Esophagus muscularis mucosa (tissue), 4 donors: ENCODE measurements at regions not wholly inside any gene's neighbourhood (a gene's known extent, or its start where the extent isn't known, plus 50 kb on each side); places are given as distances from the start of the nearest gene placed in this dataset.
"Not testable (repeated sequence)": the region's sequence is repeated elsewhere in the genome, so short reads cannot be mapped to it uniquely, and the experiment has no call there.

ENCODE experiments used
- DNase-seq: peaks from one replicate; pipeline ENCODE4 v3.0.0-alpha.2; 2017; ENCODE audit errors: extremely low spot score
- H3K27ac ChIP-seq, 4 donors: fragments of 200-600 bp; sonication (generic); replicated peaks in 1 of 4; 1 replicate in 3 of 4; 2 replicates in 1 of 4; pipeline ENCODE4 v1.5.1; 2016 to 2019; ENCODE audit warnings: mild to moderate bottlenecking in 1 of 4
- H3K27me3 ChIP-seq, 4 donors: fragments of 200-600 bp; sonication (generic); one replicate each; pipeline versions ENCODE4 v1.5.1 to v1.6.0; 2016 to 2019
- H3K36me3 ChIP-seq, 4 donors: fragments of 200-600 bp; sonication (generic); one replicate each; pipeline ENCODE4 v1.5.1; 2016 to 2019
- H3K4me1 ChIP-seq, 4 donors: fragments of 200-600 bp; sonication (generic); one replicate each; pipeline ENCODE4 v1.5.1; 2016 to 2019
- H3K4me3 ChIP-seq, 4 donors: fragments of 200-600 bp; sonication (generic); 1 replicate in 2 of 4; 2 replicates in 2 of 4; pipeline ENCODE4 v1.5.1; 2016 to 2019; ENCODE audit warnings: mild to moderate bottlenecking in 4 of 4, moderate library complexity in 1 of 4
- H3K9me3 ChIP-seq, 4 donors: fragments of 200-600 bp; sonication (generic); 1 replicate in 3 of 4; 2 replicates in 1 of 4; pipeline ENCODE4 v1.5.1; 2016 to 2019
- CTCF ChIP-seq, 3 experiments: fragments of 200-600 bp in 2 of 3; fragments of 450-650 bp in 1 of 3; sonication (generic) in 2 of 3; IDR thresholded peaks; one replicate each; pipeline ENCODE4 v1.5.1; 2017 to 2019; ENCODE audit warnings: antibody characterized with exemption in 3 of 3, mild to moderate bottlenecking in 2 of 3, moderate library complexity in 1 of 3
- EP300 ChIP-seq: sonication (generic); formaldehyde crosslinking; IDR thresholded peaks from one replicate; pipeline ENCODE4 v1.6.1; 2017; ENCODE audit warnings: antibody characterized with exemption
- POLR2A ChIP-seq: fragments of 450-650 bp; IDR thresholded peaks from one replicate; pipeline ENCODE4 v1.6.1; 2017; ENCODE audit warnings: antibody characterized with exemption, moderate library complexity, mild to moderate bottlenecking, low read depth
- POLR2AphosphoS5 ChIP-seq, 2 donors: sonication (generic); formaldehyde crosslinking; IDR thresholded peaks; one replicate each; pipeline ENCODE4 v1.6.1; 2017; ENCODE audit warnings: antibody characterized with exemption in 2 of 2
- WGBS: methylation state at CpG from one replicate; pipeline ENCODE4 v1.1.5; 2018; 5-methylcytosine and 5-hydroxymethylcytosine counted together
- intact Hi-C: fragments of 100-400 bp; cut with DNase I; formaldehyde crosslinking; loops from one replicate; pipeline ENCODE4 v1.15.1; 2023

- Histone ChIP-seq H3K27ac (no peak overlapping the region), H3K9me3 (no peaks in the 10 kb centered on the region), H3K27me3 (peaks cover 0 to 18% (median 0%) of the 10 kb centered on the region in 4 donors), H3K4me3 (no peak overlapping the region), H3K36me3 (no peaks in the 10 kb centered on the region), H3K4me1 (no peaks in the 10 kb centered on the region)
- WGBS: 90% methylated on average over 2 of the region's 2 CpGs
- intact Hi-C loops: no loop called here
- TF ChIP-seq CTCF (IDR thresholded peaks at IDR 0.05): no peak
- TF ChIP-seq POLR2AphosphoS5 (IDR thresholded peaks at IDR 0.05): no peak
- TF ChIP-seq EP300: no peak
- no peak for TF ChIP-seq POLR2A
- no peak for DNase-seq
Measured at GRCh38 chr10:117768333-117769042, 225.9 kb downstream of the EMX2 start.

DNA sequence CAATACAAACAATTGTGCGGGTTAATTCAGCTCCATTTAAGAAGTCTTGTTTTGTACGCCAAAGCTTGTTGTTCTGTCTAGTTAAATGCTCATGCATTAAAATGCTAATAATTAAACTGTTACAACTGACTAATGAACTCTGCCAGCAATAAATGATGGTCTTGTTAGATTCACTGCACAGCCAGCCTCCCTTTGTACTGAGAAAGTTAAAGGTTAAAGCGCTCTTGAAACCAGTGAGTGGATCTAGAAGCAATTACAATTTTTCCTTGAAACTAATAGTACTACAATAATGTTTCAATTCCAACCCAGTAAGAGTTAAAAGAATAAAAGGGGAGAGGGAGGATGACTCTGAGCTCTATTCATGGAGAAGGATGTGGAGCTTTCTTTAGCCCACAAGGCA, 233.0 kb downstream of the EMX2 start:
- no peak overlapping the region for H3K27ac ChIP-seq
- H3K36me3 ChIP-seq: no peaks in the 10 kb centered on the region
- no peak for TF ChIP-seq POLR2A
- no peak for TF ChIP-seq CTCF (IDR thresholded peaks at IDR 0.05)
- no peak for TF ChIP-seq POLR2AphosphoS5 (IDR thresholded peaks at IDR 0.05)
- no peak for TF ChIP-seq EP300
- WGBS: 90% methylated on average over 3 of the region's 3 CpGs
- no peaks in the 10 kb centered on the region for H3K4me1 ChIP-seq
- no peak overlapping the region for H3K4me3 ChIP-seq
- no peak for DNase-seq
- peaks cover 0 to 18% (median 0%) of the 10 kb centered on the region in 4 donors for H3K27me3 ChIP-seq
- H3K9me3 ChIP-seq: no peaks in the 10 kb centered on the region
- intact Hi-C loops: no loop called here

- 85% methylated on average over 5 of the region's 5 CpGs for WGBS
- H3K27me3 ChIP-seq: peaks cover 0 to 17% (median 0%) of the 10 kb centered on the region in 4 donors
- H3K4me1 ChIP-seq, intact Hi-C loops, H3K27ac ChIP-seq, H3K4me3 ChIP-seq, H3K9me3 ChIP-seq, H3K36me3 ChIP-seq, DNase-seq: not testable (repeated sequence)
Measured at GRCh38 chr10:117777222-117777621, 234.7 kb downstream of the EMX2 start.

DNA sequence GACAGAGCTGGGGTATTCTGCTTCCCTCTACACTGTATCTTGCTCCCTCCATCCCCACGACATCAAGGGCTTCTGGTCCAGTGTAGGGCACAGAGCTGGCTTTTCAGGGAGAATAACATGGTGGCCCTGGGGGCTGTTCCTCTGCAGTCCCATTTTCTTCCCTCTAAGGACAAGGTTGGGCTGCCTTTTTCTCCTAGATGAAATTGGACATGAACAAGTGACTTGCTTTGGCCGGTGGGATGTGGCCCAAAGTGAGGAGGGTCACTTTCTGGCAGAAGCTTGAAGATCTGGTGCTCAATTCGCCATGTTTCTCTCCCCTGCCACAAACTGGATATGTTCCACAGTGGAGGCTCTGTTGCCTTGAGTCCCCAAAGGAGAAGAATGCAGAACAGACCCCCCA, 235.7 kb downstream of the EMX2 start:
- TF ChIP-seq POLR2A: no peak
- TF ChIP-seq EP300: no peak
- no peak for TF ChIP-seq POLR2AphosphoS5 (IDR thresholded peaks at IDR 0.05)
- TF ChIP-seq CTCF (IDR thresholded peaks at IDR 0.05): no peak
- peaks cover 0 to 7% (median 0%) of the 10 kb centered on the region in 4 donors for H3K27me3 ChIP-seq
- H3K27ac ChIP-seq: no peak overlapping the region
- intact Hi-C loops: no loop called here
- H3K9me3 ChIP-seq: no peaks in the 10 kb centered on the region
- H3K36me3 ChIP-seq: no peaks in the 10 kb centered on the region
- no peak for DNase-seq
- 70% methylated on average over 3 of the region's 3 CpGs for WGBS
- H3K4me1 ChIP-seq: no peaks in the 10 kb centered on the region
- no peak overlapping the region for H3K4me3 ChIP-seq

- no peak for DNase-seq
- no peak for TF ChIP-seq POLR2A
- no peak for TF ChIP-seq CTCF (IDR thresholded peaks at IDR 0.05)
- TF ChIP-seq POLR2AphosphoS5 (IDR thresholded peaks at IDR 0.05): no peak
- no peak overlapping the region for H3K4me3 ChIP-seq
- peaks cover 0 to 9% (median 0%) of the 10 kb centered on the region in 4 donors for H3K27me3 ChIP-seq
- H3K9me3 ChIP-seq: no peaks in the 10 kb centered on the region
- H3K27ac ChIP-seq: no peak overlapping the region
- no peaks in the 10 kb centered on the region for H3K4me1 ChIP-seq
- intact Hi-C loops: no loop called here
- no peaks in the 10 kb centered on the region for H3K36me3 ChIP-seq
- WGBS: 91% methylated on average over 1 of the region's 1 CpG
Measured at GRCh38 chr10:117780411-117780810, 237.9 kb downstream of the EMX2 start.
